Endothelial cell (in vitro differentiated cells): ENCODE measurements at regions not wholly inside any gene's neighbourhood (a gene's known extent, or its start where the extent isn't known, plus 50 kb on each side); places are given as distances from the start of the nearest gene placed in this dataset.

Experiments used
- DNase-seq: peaks from one replicate; pipeline ENCODE4 v3.0.0; 2021; ENCODE audit warnings: low spot score
- H3K27ac Mint-ChIP-seq: one replicate; pipeline ENCODE4 v1.8.0; 2021; ENCODE audit warnings: mixed read lengths, inconsistent platforms; ENCODE audit not compliant: unreplicated experiment
- H3K27me3 Mint-ChIP-seq: one replicate; pipeline ENCODE4 v1.8.0; 2021; ENCODE audit warnings: mild to moderate bottlenecking, moderate library complexity, mixed read lengths, inconsistent platforms; ENCODE audit not compliant: unreplicated experiment
- H3K36me3 Mint-ChIP-seq: one replicate; pipeline ENCODE4 v1.8.0; 2021; ENCODE audit warnings: mild to moderate bottlenecking, low read depth, mixed read lengths, inconsistent platforms; ENCODE audit not compliant: unreplicated experiment
- H3K4me1 Mint-ChIP-seq: one replicate; pipeline ENCODE4 v1.8.0; 2021; ENCODE audit warnings: mild to moderate bottlenecking, mixed read lengths, inconsistent platforms; ENCODE audit not compliant: unreplicated experiment
- H3K4me3 Mint-ChIP-seq: one replicate; pipeline ENCODE4 v1.8.0; 2021; ENCODE audit warnings: mild to moderate bottlenecking, mixed read lengths, inconsistent platforms; ENCODE audit not compliant: unreplicated experiment
- H3K9me3 Mint-ChIP-seq: one replicate; pipeline ENCODE4 v1.8.0; 2021; ENCODE audit warnings: mixed read lengths, inconsistent platforms; ENCODE audit not compliant: unreplicated experiment
- CTCF ChIP-seq: fragments of 200-600 bp; sonication (generic); IDR thresholded peaks from one replicate; pipeline ENCODE4 v1.5.0; 2021; ENCODE audit warnings: antibody characterized with exemption; ENCODE audit not compliant: unreplicated experiment

- H3K4me3 Mint-ChIP-seq, result no peak overlapping the region
- no peaks in the 10 kb centered on the region for H3K27me3 Mint-ChIP-seq
- no peaks in the 10 kb centered on the region for H3K4me1 Mint-ChIP-seq
- H3K9me3 Mint-ChIP-seq, result no peaks in the 10 kb centered on the region
- H3K27ac Mint-ChIP-seq, result no peak overlapping the region
- no peak for TF ChIP-seq CTCF
- H3K36me3 Mint-ChIP-seq, result no peaks in the 10 kb centered on the region
- DNase-seq, result no peak
Measured at GRCh38 chr6:134729561-134729960, 220.3 kb downstream of the ALDH8A1 start.

- no peak for DNase-seq
- H3K9me3 Mint-ChIP-seq, result no peaks in the 10 kb centered on the region
- TF ChIP-seq CTCF, result no peak
- no peak overlapping the region for H3K27ac Mint-ChIP-seq
- H3K27me3 Mint-ChIP-seq, result no peaks in the 10 kb centered on the region
- H3K4me3 Mint-ChIP-seq, result no peak overlapping the region
- no peaks in the 10 kb centered on the region for H3K4me1 Mint-ChIP-seq
- no peaks in the 10 kb centered on the region for H3K36me3 Mint-ChIP-seq
Measured at GRCh38 chr6:134727081-134727480, 222.8 kb downstream of the ALDH8A1 start.

DNA sequence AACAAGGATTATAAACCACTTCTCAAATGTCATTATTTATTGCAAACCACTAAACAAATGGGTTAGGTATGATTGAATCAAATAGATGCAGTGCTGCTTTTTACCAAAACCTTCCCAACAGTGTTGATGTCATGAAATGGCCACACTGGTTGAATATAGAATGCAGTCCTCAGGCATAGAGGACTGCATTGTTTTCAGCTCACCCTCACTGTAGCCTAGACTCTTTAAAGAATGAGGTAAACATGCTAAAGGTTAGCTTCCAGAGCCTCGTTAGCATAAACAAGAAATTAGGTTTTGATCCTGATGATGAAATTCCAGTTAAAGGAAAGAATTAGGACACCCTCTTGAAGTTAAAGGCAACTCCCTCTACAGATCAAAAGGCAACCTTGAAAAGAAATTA lies 224.3 kb downstream of the ALDH8A1 start:
- Mint-ChIP-seq H3K9me3 (no peaks in the 10 kb centered on the region), H3K27me3 (no peaks in the 10 kb centered on the region), H3K27ac (no peak overlapping the region), H3K4me1 (peaks cover 5% of the 10 kb centered on the region), H3K36me3 (no peaks in the 10 kb centered on the region), H3K4me3 (no peak overlapping the region)
- DNase-seq, result no peak
- TF ChIP-seq CTCF, result no peak

GRCh38 chr6:134724771-134725340 lies 225.0 kb downstream of the ALDH8A1 start:
- TF ChIP-seq CTCF, result no peak
- no peak overlapping the region for H3K27ac Mint-ChIP-seq
- H3K9me3 Mint-ChIP-seq, result no peaks in the 10 kb centered on the region
- H3K4me3 Mint-ChIP-seq, result no peak overlapping the region
- DNase-seq, result no peak
- peaks cover 10% of the 10 kb centered on the region for H3K4me1 Mint-ChIP-seq
- H3K36me3 Mint-ChIP-seq, result no peaks in the 10 kb centered on the region
- H3K27me3 Mint-ChIP-seq, result no peaks in the 10 kb centered on the region

GRCh38 chr6:134723081-134723871 lies 226.6 kb downstream of the ALDH8A1 start:
- no peak overlapping the region for H3K27ac Mint-ChIP-seq
- no peak overlapping the region for H3K4me3 Mint-ChIP-seq
- H3K27me3 Mint-ChIP-seq, result no peaks in the 10 kb centered on the region
- H3K9me3 Mint-ChIP-seq, result no peaks in the 10 kb centered on the region
- peaks cover 10% of the 10 kb centered on the region for H3K4me1 Mint-ChIP-seq
- no peaks in the 10 kb centered on the region for H3K36me3 Mint-ChIP-seq
- TF ChIP-seq CTCF, result no peak
- DNase-seq, result no peak
